H1 (cell line): ENCODE measurements at regions not wholly inside any gene's neighbourhood (a gene's known extent, or its start where the extent isn't known, plus 50 kb on each side); places are given as distances from the start of the nearest gene placed in this dataset.

Source experiments
- CTCF ChIA-PET: fragments of 300-600 bp; sonication (Branson Sonifier 250); formaldehyde crosslinking; loops from one replicate; lab custom pipeline; 2021; ENCODE audit not compliant: partially characterized antibody; lab: Charles Lee
- POLR2A ChIA-PET: fragments of 300-600 bp; sonication (Branson Sonifier 250); formaldehyde crosslinking; loops from one replicate; lab custom pipeline; 2021; ENCODE audit warnings: inconsistent platforms; ENCODE audit not compliant: partially characterized antibody; lab: Charles Lee
- DNase-seq, 2 experiments: peaks; one replicate each; pipeline versions ENCODE4 v3.0.0 to v3.0.0-alpha.2; 2010 to 2022; ENCODE audit warnings: low spot score in 2 of 2, low read depth in 1 of 2, mixed read lengths in 1 of 2
- FAIRE-seq: peaks from 2 replicates; lab custom pipeline; 2011; peaks lifted over from hg19 to GRCh38; lab: Jason Lieb, UNC
- H2AFZ ChIP-seq: 2 replicates; pipeline ENCODE4 v1.8.1; 2012; ENCODE audit warnings: low read length, inconsistent platforms
- H2AK5ac ChIP-seq: 2 replicates; pipeline ENCODE4 v1.6.1; 2013; ENCODE audit warnings: low read depth, low read length
- H2BK120ac ChIP-seq: replicated peaks from 2 replicates; pipeline ENCODE3; 2013; ENCODE audit warnings: low read depth, low read length, inconsistent platforms
- H2BK12ac ChIP-seq: 2 replicates; pipeline ENCODE4 v1.6.1; 2013; ENCODE audit warnings: low read depth, low read length
- H2BK15ac ChIP-seq: 2 replicates; pipeline ENCODE4 v1.6.1; 2013; ENCODE audit warnings: low read length
- H2BK20ac ChIP-seq: 2 replicates; pipeline ENCODE4 v1.6.1; 2013; ENCODE audit warnings: low read length
- H2BK5ac ChIP-seq: 2 replicates; pipeline ENCODE4 v1.6.1; 2013; ENCODE audit warnings: low read depth, low read length
- H3K14ac ChIP-seq: 2 replicates; pipeline ENCODE4 v1.6.1; 2013; ENCODE audit warnings: inconsistent platforms; ENCODE audit not compliant: insufficient read length
- H3K18ac ChIP-seq: 2 replicates; pipeline ENCODE4 v1.6.1; 2013; ENCODE audit warnings: low read length; ENCODE audit errors: extremely low read depth
- H3K23ac ChIP-seq: 2 replicates; pipeline ENCODE4 v1.6.1; 2013; ENCODE audit warnings: inconsistent platforms; ENCODE audit not compliant: insufficient read length
- H3K23me2 ChIP-seq: 2 replicates; pipeline ENCODE4 v1.6.1; 2013; ENCODE audit warnings: low read depth, low read length
- H3K27ac ChIP-seq: 2 replicates; pipeline ENCODE4 v1.6.1; 2011; ENCODE audit warnings: low read depth, low read length, inconsistent platforms
- H3K27me3 ChIP-seq, 4 experiments: replicated peaks in 1 of 4; 1 replicate in 1 of 4; 2 replicates in 3 of 4; pipeline versions ENCODE4 v1.6.1 to v1.8.1; 2011 to 2013; ENCODE audit warnings: low read length in 3 of 4, mild to moderate bottlenecking in 3 of 4, inconsistent platforms in 2 of 4, mixed read lengths in 2 of 4, moderate library complexity in 1 of 4; ENCODE audit not compliant: control insufficient read depth in 3 of 4, insufficient read depth in 3 of 4; ENCODE audit errors: extremely low read depth in 1 of 4
- H3K36me3 ChIP-seq, 4 experiments: 2 replicates each; pipeline versions ENCODE4 v1.6.1 to v1.8.1; 2011 to 2013; ENCODE audit warnings: mild to moderate bottlenecking in 4 of 4, low read length in 3 of 4, moderate library complexity in 2 of 4, control low read depth in 1 of 4, inconsistent platforms in 1 of 4; ENCODE audit not compliant: insufficient read depth in 4 of 4, control insufficient read depth in 2 of 4
- H3K4ac ChIP-seq: replicated peaks from 2 replicates; pipeline ENCODE3; 2013; ENCODE audit warnings: low read length, low read depth, mixed read lengths, inconsistent platforms; ENCODE audit not compliant: insufficient read length
- H3K4me1 ChIP-seq, 4 experiments: replicated peaks in 1 of 4; 1 replicate in 1 of 4; 2 replicates in 3 of 4; pipeline versions ENCODE4 v1.6.1 to v1.8.1; 2011 to 2013; ENCODE audit warnings: low read length in 3 of 4, inconsistent platforms in 2 of 4, mixed read lengths in 1 of 4; ENCODE audit not compliant: insufficient read depth in 4 of 4, control insufficient read depth in 3 of 4
- H3K4me2 ChIP-seq, 2 experiments: 2 replicates each; pipeline versions ENCODE4 v1.6.1 to v1.8.1; 2011 to 2013; ENCODE audit warnings: low read depth in 2 of 2, low read length in 2 of 2, control low read depth in 1 of 2, inconsistent platforms in 1 of 2, mild to moderate bottlenecking in 1 of 2; ENCODE audit not compliant: insufficient read depth in 1 of 2
- H3K4me3 ChIP-seq, 4 experiments: fragments of 200-600, 300-600 bp in 1 of 4; sonication (generic), shearing (Covaris generic), sonication (Bioruptor Twin) in 1 of 4; 2 replicates each; pipeline versions ENCODE4 v1.5.1 to v1.8.1; 2011 to 2016; ENCODE audit warnings: low read length in 4 of 4, low read depth in 3 of 4, control low read depth in 2 of 4, inconsistent platforms in 2 of 4, mild to moderate bottlenecking in 2 of 4, mixed read lengths in 1 of 4, moderate library complexity in 1 of 4; ENCODE audit not compliant: insufficient read depth in 2 of 4; ENCODE audit errors: extremely low read depth in 1 of 4
- H3K56ac ChIP-seq: replicated peaks from 2 replicates; pipeline ENCODE3; 2013; ENCODE audit warnings: low read depth, mild to moderate bottlenecking, mixed read lengths, low read length, inconsistent platforms; ENCODE audit not compliant: insufficient read length
- H3K79me1 ChIP-seq: 2 replicates; pipeline ENCODE4 v1.6.1; 2013; ENCODE audit warnings: low read depth, low read length, control low read depth
- H3K79me2 ChIP-seq, 2 experiments: 2 replicates each; pipeline versions ENCODE4 v1.6.1 to v1.8.1; 2012 to 2013; ENCODE audit warnings: low read length in 2 of 2, mild to moderate bottlenecking in 2 of 2, inconsistent platforms in 1 of 2; ENCODE audit not compliant: insufficient read depth in 2 of 2, control insufficient read depth in 1 of 2
- H3K9ac ChIP-seq, 4 experiments: replicated peaks in 1 of 4; 1 replicate in 1 of 4; 2 replicates in 3 of 4; pipeline versions ENCODE4 v1.6.1 to v1.8.1; 2011 to 2013; ENCODE audit warnings: low read depth in 3 of 4, low read length in 3 of 4, control low read depth in 2 of 4, mild to moderate bottlenecking in 2 of 4, moderate library complexity in 2 of 4, inconsistent platforms in 1 of 4; ENCODE audit errors: extremely low read depth in 1 of 4
- H3K9me3 ChIP-seq, 2 experiments: 2 replicates each; pipeline versions ENCODE4 v1.6.1 to v1.8.1; 2012 to 2013; ENCODE audit warnings: mild to moderate bottlenecking in 2 of 2, moderate library complexity in 2 of 2, control low read depth in 1 of 2, inconsistent platforms in 1 of 2, low read depth in 1 of 2, low read length in 1 of 2, mixed read lengths in 1 of 2; ENCODE audit not compliant: insufficient read depth in 2 of 2
- H4K20me1 ChIP-seq, 2 experiments: replicated peaks in 1 of 2; 2 replicates each; pipeline versions ENCODE3 to v1.8.1; 2011 to 2013; ENCODE audit warnings: inconsistent platforms in 2 of 2, low read length in 2 of 2, mild to moderate bottlenecking in 1 of 2; ENCODE audit not compliant: insufficient read depth in 2 of 2, control insufficient read depth in 1 of 2
- H4K5ac ChIP-seq: 2 replicates; pipeline ENCODE4 v1.6.1; 2013; ENCODE audit warnings: low read length, low read depth, mixed read lengths, inconsistent platforms; ENCODE audit not compliant: insufficient read length
- H4K8ac ChIP-seq: 2 replicates; pipeline ENCODE4 v1.8.0; 2013; ENCODE audit warnings: mild to moderate bottlenecking, moderate library complexity, low read length, inconsistent platforms; ENCODE audit not compliant: insufficient read depth; ENCODE audit errors: extremely low read depth
- H4K91ac ChIP-seq: replicated peaks from 2 replicates; pipeline ENCODE3; 2013; ENCODE audit warnings: low read length, mixed read lengths, inconsistent platforms; ENCODE audit not compliant: insufficient read length
- CBX8 ChIP-seq: fragments of 300-800, 300-1000 bp; sonication (generic); IDR thresholded peaks from 2 replicates; pipeline ENCODE4 v1.7.1; 2016; ENCODE audit warnings: low read depth, low read length, borderline replicate concordance
- CHD1 ChIP-seq: IDR thresholded peaks from 2 replicates; pipeline ENCODE4 v1.6.1; 2012; ENCODE audit warnings: low read depth, low read length, improper control_type of control experiment
- CHD2 ChIP-seq: IDR thresholded peaks from 2 replicates; pipeline ENCODE4 v1.6.1; 2012; ENCODE audit warnings: low read length, improper control_type of control experiment
- MAFK ChIP-seq: IDR thresholded peaks from 2 replicates; pipeline ENCODE4 v1.6.1; 2012; ENCODE audit warnings: low read depth, mild to moderate bottlenecking, improper control_type of control experiment, low read length
- PHF8 ChIP-seq: fragments of 200-600 bp; sonication (generic); conservative IDR thresholded peaks from 2 replicates; pipeline ENCODE4 v1.7.1; 2012; ENCODE audit warnings: low read depth, mild to moderate bottlenecking, inconsistent platforms, low read length, moderate library complexity
- SIN3A ChIP-seq, 2 experiments: IDR thresholded peaks in 1 of 2; conservative IDR thresholded peaks in 1 of 2; 2 replicates each; pipeline ENCODE4 v1.6.1; 2011 to 2012; ENCODE audit warnings: low read length in 2 of 2, improper control_type of control experiment in 1 of 2, low read depth in 1 of 2, mild to moderate bottlenecking in 1 of 2
- SP4 ChIP-seq: IDR thresholded peaks from 2 replicates; pipeline ENCODE4 v1.6.1; 2012; ENCODE audit warnings: low read length, inconsistent platforms
- SRF ChIP-seq: IDR thresholded peaks from 2 replicates; pipeline ENCODE4 v1.6.1; 2011; ENCODE audit warnings: mild to moderate bottlenecking, low read depth, low read length, moderate library complexity
- SUZ12 ChIP-seq: fragments of 200-600 bp; sonication (generic); IDR thresholded peaks from 2 replicates; pipeline ENCODE4 v1.6.1; 2012; ENCODE audit warnings: mild to moderate bottlenecking, inconsistent platforms, low read length, moderate library complexity, mixed read lengths
- ZNF274 ChIP-seq: IDR thresholded peaks from 2 replicates; pipeline ENCODE4 v1.7.0; 2012; ENCODE audit warnings: low read length, borderline replicate concordance; ENCODE audit errors: extremely low read depth
- WGBS, 2 experiments: shearing (Covaris generic) in 1 of 2; methylation state at CpG; one replicate each; pipeline versions ENCODE4 v1.1.6 to v1.1.7; 2013 to 2015; ENCODE audit warnings: low lambda C conversion rate in 2 of 2, mixed read lengths in 2 of 2, inconsistent platforms in 1 of 2, low coverage in 1 of 2, missing lambda C conversion rate in 1 of 2; ENCODE audit not compliant: insufficient replicate concordance in 2 of 2, insufficient coverage in 1 of 2, insufficient read length in 1 of 2; ENCODE audit errors: extremely low coverage in 1 of 2, missing lambda C conversion rate in 1 of 2; 5-methylcytosine and 5-hydroxymethylcytosine counted together
- TF ChIP-seq, protein P1 (sequence below): IDR thresholded peaks from 2 replicates; pipeline ENCODE4 v1.6.1; 2011; ENCODE audit warnings: low read length, improper control_type of control experiment
- TF ChIP-seq, protein P2 (sequence below): IDR thresholded peaks from 2 replicates; pipeline ENCODE4 v1.6.1; 2012; ENCODE audit warnings: low read length, inconsistent platforms

DNA sequence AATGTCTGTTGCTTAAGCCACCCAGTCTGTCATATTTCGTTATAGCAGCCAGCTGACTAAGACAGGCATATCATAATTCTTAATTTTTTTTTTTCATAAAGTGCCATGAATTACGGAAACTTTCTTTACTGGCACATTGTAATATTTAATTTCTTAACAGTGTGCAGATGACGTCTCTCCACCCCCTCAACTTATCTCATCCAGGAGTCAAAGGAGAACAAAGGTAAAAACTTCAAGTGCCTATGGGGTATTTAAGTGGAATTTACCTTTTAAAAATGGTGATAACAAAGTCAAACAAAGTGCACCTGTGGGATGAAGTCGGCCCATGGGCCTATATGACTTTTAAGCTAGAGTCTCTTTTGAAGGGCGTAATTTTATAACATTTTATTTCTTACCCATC is 539.4 kb downstream of the CDH9 start:
- Histone ChIP-seq H2BK12ac (no peak overlapping the region), H3K18ac (no peak overlapping the region), H2BK15ac (no peak overlapping the region), H3K14ac (no peak overlapping the region), H3K36me3 (no peaks in the 10 kb centered on the region), H4K5ac (no peak overlapping the region), H3K9me3 (no peaks in the 10 kb centered on the region), H3K4ac (no peak overlapping the region), H3K27ac (no peak overlapping the region), H3K27me3 (no peaks in the 10 kb centered on the region), H3K56ac (no peak overlapping the region), H3K23me2 (no peaks in the 10 kb centered on the region), H4K8ac (no peak overlapping the region), H3K4me3 (no peak overlapping the region), H3K4me2 (no peak overlapping the region), H4K91ac (no peak overlapping the region), H2BK120ac (no peak overlapping the region), H3K4me1 (no peaks in the 10 kb centered on the region), H3K79me2 (no peaks in the 10 kb centered on the region), H2AK5ac (no peak overlapping the region), H3K9ac (no peak overlapping the region), H2BK20ac (no peak overlapping the region), H3K23ac (no peak overlapping the region), H2BK5ac (no peak overlapping the region), H4K20me1 (no peaks in the 10 kb centered on the region), H2AFZ (no peak overlapping the region), H3K79me1 (no peaks in the 10 kb centered on the region)
- WGBS, 2 experiments, result 76% methylated on average over 5 of the region's 5 CpGs; no CpG with 5 or more reads in 1 of the 2 experiments
- ChIA-PET POLR2A (no interaction called here), CTCF (interaction anchor here (1.4 kb wide), 1 partner anchor 16 kb away, joined by 5 read pairs; no protein-coding TSS in a partner anchor)
- no peak for FAIRE-seq
- no peak for DNase-seq
- no peak for TF ChIP-seq CHD2
- no peak for TF ChIP-seq CHD1
- TF ChIP-seq SP4, result no peak
- no peak for TF ChIP-seq MAFK
- TF ChIP-seq, protein P1, sequence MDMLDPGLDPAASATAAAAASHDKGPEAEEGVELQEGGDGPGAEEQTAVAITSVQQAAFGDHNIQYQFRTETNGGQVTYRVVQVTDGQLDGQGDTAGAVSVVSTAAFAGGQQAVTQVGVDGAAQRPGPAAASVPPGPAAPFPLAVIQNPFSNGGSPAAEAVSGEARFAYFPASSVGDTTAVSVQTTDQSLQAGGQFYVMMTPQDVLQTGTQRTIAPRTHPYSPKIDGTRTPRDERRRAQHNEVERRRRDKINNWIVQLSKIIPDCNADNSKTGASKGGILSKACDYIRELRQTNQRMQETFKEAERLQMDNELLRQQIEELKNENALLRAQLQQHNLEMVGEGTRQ, result no peak
- no peak for TF ChIP-seq SIN3A (conservative IDR thresholded peaks at IDR 0.05 in 1 of 2, IDR thresholded peaks at IDR 0.05 in 1 of 2; ENCODE audit: low read depth in 1 of 2, low read length in 2 of 2)
- TF ChIP-seq, protein P2, sequence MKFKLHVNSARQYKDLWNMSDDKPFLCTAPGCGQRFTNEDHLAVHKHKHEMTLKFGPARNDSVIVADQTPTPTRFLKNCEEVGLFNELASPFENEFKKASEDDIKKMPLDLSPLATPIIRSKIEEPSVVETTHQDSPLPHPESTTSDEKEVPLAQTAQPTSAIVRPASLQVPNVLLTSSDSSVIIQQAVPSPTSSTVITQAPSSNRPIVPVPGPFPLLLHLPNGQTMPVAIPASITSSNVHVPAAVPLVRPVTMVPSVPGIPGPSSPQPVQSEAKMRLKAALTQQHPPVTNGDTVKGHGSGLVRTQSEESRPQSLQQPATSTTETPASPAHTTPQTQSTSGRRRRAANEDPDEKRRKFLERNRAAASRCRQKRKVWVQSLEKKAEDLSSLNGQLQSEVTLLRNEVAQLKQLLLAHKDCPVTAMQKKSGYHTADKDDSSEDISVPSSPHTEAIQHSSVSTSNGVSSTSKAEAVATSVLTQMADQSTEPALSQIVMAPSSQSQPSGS, result no peak
- no peak for TF ChIP-seq CBX8
- no peak for TF ChIP-seq SUZ12
- no peak for TF ChIP-seq SRF
- no peak for TF ChIP-seq ZNF274
- TF ChIP-seq PHF8, result no peak
